RKO (cell line): ENCODE measurements at regions not wholly inside any gene's neighbourhood (a gene's known extent, or its start where the extent isn't known, plus 50 kb on each side); places are given as distances from the start of the nearest gene placed in this dataset.
"Not testable (repeated sequence)": the region's sequence is repeated elsewhere in the genome, so short reads cannot be mapped to it uniquely, and the experiment has no call there.

Experiments
- DNase-seq: peaks from one replicate; pipeline ENCODE4 v3.0.0-alpha.2; 2016; ENCODE audit warnings: low spot score

DNA sequence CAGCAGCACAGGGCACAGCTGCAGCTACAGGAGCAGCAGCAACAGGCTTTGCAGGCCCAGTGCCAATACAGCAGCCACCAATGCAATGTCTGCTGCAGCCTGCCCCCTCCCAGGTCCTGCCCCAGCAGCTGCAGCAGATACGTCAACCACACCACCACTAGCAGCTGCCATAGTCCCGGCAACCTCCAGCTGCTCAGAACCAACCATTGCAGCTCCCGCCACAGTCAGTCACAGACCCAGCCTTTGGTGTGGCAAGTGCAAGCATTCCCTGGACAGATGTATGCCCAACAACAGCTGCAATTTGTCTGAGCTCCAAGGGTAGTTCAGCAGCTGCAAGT is 53.3 kb upstream of the TUBA3E start:
- DNase-seq, result no peak

DNA sequence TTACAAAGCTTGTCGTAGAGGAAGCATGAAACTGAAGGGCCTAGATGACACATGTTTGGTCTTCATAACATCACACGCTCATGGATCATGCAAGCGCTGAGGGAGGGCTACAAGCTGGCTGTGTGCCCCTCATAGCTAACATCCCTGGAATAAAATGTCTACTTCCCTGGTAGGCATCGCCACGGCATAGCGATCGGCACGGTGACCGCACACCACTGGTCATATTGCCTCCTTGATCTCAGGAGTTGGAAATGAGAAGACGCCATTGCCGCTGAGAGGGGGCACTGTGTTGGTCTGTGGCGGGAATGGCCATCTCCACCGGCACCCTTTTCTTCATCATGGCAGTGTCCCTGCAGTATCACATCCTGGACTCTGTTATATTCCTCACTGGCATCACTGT is 50.1 kb upstream of the TUBA3E start:
- DNase-seq, result not testable (repeated sequence)
